Amniotic stem cell (primary cell): ENCODE measurements at regions not wholly inside any gene's neighbourhood (a gene's known extent, or its start where the extent isn't known, plus 50 kb on each side); places are given as distances from the start of the nearest gene placed in this dataset.
A peak's percentile ranks its signal among the peaks of the same experiment; 100 is the strongest.

Experiments used
- DNase-seq: peaks from one replicate; lab custom pipeline; 2025; lab: John Stamatoyannopoulos, UW

DNA sequence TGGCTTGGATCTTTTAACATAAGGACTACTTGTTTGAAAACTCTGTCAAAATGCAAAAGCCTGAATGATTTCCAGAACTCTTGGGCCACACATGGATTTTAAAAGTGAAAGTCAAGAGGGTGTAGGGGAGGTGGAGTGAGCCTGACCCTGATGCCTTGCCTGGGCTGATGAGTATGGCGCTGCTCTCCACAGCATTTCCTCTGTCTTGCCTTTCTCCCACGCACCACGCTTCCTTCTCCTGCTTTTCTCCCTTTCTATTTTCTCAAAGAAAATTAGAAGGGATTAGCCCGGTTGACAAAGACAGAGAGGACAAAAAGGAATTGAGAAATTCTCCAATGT is 207.0 kb upstream of the CCDC68 start:
- DNase-seq = no peak

DNA sequence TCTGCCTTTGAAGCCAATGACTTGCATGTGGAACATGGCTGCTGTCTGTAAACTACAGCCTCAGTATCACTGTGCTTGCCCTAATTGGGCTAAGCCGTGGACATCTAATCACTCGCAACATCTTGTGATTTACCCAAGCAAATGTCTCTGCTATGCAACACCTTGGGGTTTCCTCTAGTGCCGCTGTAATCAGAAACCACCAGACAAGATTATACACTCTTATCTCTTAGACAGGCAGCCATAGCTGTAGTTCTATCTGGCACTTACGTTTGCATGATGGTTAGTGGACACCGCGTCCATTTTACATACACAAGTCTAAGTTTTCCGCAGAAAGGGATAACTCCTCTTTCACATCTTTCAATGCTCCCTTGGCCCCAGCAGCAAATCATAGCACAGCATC is 204.3 kb upstream of the CCDC68 start:
- no peak for DNase-seq

DNA sequence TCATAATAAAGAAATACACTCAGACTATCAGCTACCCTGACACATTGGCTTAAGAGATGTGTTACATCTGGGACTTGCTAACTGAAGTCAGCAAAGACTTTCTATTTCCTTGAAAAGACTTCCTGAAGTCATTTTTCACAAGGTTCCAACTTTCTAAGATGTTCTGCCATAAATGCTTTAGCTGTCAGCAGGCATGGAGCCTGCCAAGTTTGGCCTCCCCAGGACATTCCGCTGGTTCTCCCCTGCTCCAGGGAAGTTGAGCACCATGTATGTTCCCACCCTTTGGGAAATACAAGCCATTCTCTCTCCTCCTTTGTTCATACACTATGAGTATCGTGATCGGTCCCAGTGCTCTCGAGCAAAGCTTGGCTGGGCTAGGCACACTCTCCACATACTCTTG is 202.7 kb upstream of the CCDC68 start:
- DNase-seq = no peak

DNA sequence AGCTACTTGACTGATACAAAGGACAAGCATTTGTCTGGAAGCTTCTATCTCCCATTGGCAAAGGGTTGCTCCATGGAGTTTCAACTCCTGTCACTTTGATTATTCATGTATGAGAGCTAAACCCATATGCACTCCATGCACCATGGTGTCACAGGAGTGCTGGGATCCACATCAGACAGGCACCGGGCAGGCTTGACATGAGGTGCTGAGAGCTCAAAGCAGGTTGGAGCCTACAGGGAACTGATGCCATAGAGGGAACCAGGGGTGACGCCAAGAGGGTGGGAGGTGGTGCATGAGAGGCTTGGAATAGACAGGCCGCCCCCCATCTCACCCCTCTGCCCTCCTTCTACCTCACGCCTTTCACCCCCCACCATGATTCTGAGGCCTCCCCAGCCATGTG is 199.8 kb upstream of the CCDC68 start:
- DNase-seq = no peak

DNA sequence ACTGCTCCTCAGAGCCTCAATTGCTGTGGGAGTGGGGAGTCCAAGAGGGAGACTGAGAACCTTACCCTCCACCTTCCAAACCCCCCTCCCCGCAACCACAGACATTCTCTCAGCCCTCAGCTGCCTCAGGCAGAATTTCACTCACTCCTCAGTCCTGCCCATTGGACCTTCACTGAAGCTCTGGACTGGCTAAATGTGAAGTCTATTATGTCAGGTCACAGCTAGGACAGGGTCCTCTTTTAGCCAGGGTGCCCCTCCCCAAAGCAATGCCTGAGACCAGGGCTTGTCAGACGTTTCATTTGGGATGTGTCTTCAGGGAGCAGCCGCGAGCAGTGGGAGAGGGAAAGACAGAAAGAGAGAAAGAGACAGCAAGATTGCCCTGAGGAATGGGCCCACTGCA is 199.3 kb upstream of the CCDC68 start:
- DNase-seq = no peak

DNA sequence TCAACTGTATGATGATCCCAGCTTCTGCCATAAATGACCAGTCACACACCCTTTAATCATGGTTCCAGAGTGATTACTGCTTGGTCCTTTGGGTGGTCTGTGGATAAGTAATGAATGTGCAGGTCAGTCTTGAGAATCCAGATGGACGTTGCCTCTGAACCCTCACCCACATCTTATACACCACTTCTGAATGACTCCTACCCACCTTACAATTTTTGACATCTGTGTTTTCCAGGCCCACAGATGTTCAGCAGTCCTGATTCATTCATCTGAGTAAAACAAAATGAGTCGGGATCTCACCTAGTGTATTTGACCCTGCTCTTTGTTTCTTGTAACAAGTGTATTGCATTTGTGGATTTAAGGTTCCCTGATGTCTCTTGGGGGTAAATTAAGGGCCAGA is 194.1 kb upstream of the CCDC68 start:
- no peak for DNase-seq

DNA sequence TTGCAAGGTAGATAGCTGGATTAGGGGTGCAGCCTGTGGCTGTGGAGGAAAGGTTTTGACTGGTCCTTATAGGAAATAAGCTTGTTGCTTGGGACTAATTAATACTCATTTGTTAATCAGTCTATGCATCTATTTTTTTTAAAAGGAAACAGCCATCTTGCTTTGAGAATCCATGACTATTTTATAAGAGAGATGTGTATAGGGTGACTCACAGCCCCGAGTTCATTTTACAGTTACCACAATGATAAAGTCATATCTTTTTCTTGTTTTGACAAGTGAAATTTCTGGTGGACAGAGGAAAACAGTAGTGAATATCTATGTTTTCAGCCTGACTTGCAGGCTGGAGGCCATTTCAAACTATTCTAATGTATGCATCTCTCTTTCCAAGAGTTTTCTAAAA is 193.5 kb upstream of the CCDC68 start:
- peak; percentile 11 for DNase-seq

DNA sequence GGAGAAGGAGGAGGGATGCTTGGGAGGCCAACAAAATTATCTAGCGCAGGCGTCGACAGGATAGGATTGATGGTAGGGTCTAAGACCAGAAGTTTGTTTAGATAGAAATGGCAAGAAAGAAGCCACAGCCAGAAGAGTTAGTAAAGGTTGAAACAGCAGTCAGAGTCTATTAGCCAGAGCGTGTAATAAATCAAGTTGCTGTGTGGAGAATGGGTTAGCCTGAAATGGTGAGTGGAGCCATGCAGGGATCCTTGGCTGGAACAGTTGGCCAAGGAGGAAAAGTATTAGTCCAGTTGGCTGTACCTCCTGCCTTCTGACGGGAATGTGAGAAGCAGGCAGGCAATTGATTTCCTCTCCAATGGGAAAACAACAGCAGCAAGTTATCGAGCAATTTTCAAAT is 190.7 kb upstream of the CCDC68 start:
- DNase-seq = no peak

DNA sequence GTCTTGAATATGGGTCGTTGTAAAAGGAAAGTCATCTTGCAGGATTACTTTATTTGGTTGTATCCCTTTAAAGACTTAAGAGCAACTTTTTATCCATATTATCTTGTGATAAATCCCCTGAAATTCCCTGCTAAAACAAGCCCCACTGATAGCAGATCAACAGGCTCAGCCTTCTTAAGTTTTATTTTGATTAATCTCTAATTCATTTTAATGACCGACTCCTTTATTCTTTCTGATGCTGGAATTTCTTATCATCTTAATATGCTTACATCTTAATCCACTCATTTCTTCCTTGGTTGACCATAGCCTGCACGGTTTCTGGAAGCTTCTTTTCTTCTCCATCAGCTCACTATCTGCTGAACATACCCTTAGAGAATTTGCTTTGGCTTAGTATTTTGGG is 188.5 kb upstream of the CCDC68 start:
- no peak for DNase-seq

DNA sequence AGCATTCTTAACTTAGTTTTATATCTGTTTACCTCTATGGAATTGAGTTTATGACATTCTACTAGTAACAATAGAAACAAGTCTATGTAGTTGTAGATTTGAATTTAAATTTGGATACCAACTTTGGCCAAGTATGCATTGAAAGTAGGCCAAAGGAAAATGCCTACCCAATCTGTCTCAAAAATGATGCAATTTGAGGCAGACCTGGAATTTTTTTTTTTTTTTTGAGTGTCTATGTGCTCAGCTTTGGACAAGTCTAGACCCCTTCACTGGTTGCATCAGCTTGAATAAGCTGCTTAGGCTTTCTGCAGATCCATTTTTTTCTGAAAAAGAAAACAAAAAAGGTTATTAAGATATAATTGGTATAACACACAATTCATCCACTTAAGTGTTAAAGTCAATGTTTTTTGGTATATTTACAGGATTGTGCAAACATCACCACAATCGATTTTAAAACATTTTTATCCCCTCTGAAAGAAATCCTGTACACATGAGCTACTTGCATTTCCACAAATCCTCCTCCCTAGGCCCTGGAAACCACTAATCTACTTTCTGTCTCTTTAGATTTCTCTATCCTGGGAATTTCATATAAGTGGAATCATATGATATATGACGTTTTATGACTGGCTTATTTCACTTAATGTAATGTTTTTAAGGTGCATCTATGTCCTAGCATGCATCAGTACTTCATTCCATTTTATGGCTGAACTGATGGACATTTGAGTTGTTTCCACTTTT is 185.1 kb upstream of the CCDC68 start:
- no peak for DNase-seq

DNA sequence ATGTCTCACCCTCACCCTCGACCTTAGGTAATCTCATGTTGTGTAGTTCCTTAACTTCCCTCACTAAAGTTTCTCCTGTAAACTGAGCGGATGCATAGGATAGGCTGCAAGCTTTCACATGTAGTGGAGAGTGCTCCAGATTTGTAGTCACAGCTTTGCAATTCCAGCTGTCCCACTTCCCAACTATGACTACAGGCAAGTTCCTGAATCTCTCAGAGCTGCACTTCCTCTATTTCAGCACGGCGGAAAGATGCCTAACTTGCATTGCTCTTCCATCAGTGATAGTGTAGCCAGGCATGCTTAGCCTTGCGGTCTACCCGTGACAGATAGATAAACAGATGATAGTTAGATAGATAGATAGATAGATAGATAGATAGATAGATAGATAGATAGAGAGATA is 183.1 kb upstream of the CCDC68 start:
- no peak for DNase-seq

DNA sequence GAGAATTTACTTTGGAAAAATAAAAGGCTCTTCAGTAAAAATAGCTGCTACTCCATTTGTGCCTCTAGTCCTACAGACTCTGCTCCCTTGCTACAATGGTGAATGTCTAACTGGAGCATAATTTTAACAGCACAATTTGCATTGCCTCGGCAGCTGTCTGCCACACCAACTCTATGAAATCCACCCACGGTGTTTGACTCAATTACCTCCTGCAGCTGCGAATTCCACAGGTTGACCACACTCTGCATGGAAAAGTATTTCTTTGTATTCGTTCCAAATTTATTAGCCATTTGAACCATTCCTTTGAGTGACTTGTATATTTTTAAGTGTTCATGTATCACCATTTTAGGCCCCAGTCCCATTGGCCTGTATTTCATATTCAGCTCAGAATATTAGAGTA is 182.1 kb upstream of the CCDC68 start:
- no peak for DNase-seq

DNA sequence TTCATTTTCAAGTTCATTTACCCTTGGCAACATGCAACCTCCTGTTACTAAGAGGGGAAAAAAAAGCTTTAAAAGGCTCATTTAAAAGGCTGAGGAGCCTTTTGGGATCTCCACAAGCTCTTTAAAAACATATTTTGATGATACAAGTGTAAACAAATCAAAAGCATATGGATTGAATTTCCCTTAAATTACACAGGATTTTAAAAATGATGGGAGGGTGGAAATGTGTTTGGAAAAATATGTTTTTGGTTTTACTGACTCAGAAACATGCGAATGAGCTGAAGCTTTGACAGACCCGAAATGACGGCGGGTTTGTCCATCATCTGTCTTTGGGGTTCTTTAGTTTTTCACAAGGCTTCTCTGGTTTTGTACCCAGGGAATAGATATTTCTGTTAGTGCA is 180.6 kb upstream of the CCDC68 start:
- DNase-seq = no peak

DNA sequence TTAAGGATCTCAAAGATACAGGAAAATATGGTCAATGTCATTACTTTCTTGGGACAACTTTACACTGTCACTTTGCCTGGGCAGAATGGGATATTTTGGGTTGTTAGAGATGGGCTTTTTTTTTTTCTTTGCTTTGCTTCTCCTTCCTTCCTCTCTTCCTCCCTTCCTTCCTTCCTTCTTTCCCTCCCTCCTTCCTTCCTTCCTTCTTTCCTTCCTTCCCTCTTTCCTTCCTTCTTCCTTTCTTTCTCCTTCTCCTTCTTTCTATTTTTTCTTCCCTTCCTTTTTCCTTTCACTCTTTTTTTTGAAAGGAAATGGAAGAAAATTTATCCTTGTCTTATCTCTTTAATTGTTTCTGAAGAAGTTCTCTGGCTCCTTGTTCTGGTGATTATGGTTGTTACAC is 180.0 kb upstream of the CCDC68 start:
- no peak for DNase-seq

DNA sequence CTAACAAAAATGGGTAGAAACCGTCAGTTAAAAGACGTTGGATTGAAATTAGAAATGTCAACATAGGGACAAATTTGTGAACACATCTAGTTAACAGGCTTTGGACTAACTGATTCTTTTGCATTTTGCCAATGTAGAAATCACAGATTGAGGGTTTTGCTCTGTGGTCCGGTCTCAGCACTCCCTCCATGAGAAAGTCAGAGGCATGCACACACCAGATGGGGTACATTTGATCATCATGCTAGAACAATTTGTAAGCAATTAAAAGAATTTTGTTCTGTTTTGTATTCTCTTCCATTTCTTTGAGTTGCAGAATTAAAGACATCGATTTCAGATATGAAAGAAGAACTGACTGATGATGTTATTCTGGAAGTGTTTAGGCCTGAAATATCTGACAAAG is 179.1 kb upstream of the CCDC68 start:
- no peak for DNase-seq

DNA sequence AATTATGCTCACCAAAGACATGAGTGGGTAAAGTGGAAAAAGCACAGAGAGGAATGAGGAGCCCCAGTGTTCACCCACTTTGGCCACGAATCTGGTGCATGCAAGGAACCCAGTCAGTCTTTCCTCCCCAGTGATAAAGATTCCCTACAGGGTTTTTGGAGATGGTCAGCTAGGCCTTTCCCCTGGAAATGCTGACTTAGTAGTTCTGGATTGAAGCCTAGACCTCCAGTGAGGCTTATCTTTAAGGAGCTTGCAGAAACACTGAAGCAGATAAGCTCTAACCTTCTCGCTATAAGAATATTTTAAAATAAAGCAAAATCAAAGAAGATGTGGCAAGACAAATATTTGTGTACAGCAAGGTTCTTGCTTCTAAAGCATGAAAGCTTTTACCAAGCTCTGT is 178.3 kb upstream of the CCDC68 start:
- no peak for DNase-seq

DNA sequence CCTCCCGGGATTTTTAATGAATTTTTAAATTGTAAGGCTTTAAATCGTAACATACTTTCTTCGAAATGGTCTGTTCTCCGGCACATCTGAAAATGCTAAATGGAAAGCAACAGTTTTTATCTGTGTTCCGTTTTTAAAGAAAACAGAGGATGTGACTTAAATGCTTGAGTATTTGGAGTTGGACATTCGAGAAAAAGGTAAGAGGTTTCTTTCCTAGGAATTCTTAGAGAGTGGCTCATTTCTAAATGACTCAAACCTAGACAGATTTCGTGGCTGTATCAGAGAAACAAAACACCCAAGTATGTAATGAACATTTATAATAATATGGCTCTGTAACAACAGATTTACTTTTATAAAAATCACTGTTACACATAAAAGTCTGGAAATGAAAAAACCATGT is 177.6 kb upstream of the CCDC68 start:
- DNase-seq = peak; percentile 23

DNA sequence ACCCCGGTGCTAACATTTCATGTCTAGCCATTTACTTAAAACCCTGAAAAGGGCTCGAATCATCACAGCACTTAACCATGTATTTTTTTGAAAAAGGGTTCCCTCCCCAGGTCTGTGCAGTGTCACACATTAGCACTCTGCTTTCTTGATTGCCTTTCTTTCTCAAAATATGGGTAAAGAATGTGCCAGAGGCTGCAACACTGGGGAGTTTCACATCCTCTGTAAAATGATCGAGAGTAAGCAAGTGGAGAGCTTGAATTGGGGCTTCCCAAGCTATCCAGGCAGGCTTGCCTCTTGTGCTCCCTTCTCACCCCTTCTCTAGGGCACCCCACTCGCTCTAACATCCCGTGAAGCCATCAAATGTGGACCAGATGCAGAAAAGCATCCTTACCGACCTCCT is 177.0 kb upstream of the CCDC68 start:
- no peak for DNase-seq

DNA sequence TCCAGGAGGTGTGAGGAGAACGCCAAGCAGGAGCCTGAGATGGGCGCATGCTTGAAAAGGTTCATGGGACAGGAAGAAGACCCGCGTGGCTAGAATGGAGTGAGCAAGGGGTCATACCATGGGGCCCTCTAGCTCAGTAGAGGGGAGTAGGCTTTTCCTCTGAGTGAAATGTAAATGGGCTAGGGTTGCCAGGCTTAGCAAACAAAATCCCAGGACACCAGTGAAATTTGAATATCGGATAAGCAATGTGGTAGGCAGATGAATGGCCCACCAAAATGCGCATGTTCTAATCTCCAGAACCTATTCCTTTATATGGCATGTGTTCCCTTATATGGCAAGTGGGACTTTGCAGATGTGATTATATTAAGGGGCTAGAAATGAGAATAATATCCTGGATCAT is 174.1 kb upstream of the CCDC68 start:
- DNase-seq = no peak

DNA sequence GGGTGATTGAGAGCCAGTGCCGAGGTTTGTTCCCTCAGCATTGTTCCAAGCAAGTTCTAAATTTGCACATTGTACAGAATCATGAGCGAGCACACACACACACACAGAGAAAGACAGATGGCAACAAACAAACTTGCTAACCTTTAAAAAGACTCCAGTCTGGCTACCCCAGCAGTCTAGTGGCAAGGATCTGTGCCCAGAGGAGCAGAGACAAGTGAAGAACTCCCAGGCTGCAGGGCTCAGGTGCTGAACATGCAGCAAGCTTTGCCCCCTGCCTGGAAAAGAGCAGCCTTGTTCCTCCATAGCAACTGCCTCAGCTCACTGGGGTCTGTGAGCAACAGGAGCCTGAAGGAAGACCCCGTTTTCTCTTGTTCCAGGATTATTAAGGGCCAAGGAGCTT is 169.2 kb upstream of the CCDC68 start:
- DNase-seq = no peak

DNA sequence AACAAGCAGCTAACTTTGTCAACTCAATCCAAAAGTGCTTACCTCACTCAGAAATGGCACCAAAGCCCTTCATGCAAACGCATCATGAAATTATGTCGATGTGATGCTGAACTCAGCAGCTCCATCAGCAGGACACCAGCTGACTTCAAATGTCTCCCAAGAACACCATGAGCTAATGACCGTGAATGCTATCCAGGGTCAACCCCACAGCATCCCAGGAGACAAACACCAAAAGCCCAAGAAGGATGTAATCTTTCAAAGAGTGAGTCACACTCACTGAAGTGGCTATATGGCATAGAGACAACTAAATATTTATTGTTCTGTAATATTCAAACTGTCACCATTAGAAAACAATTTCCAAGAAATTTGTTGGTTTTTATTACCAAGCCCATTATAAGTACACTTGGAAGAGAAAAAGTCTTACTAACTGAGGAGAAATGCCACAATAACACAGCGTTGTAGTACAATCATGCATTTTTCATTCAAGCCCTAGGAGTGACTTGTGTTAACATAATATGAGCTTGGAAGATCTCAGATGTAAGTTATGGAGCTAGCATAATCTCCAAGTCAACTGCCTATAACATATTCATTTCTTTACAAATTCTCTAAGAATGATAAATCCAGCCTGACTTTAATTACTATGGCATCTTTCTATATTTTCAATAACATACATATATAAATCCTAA is 165.0 kb upstream of the CCDC68 start:
- no peak for DNase-seq

DNA sequence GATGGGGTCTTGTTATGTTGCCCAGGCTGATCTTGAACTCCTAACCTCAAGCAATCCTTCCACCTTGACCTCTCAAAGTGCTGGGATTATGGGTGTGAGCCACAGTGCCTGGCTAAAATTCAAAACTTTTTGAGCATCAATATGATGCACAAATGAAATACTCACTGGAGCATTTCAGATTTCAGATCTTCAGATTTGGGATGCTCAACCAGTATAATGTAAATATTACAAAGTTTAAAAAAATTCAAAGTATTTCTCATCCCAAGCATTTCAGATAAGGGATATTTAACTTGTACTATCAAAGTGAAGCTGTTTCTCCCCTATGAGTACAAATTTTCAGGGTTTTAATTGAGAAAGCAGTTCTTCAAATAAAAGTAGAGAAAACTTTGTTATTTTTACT is 164.1 kb upstream of the CCDC68 start:
- no peak for DNase-seq

DNA sequence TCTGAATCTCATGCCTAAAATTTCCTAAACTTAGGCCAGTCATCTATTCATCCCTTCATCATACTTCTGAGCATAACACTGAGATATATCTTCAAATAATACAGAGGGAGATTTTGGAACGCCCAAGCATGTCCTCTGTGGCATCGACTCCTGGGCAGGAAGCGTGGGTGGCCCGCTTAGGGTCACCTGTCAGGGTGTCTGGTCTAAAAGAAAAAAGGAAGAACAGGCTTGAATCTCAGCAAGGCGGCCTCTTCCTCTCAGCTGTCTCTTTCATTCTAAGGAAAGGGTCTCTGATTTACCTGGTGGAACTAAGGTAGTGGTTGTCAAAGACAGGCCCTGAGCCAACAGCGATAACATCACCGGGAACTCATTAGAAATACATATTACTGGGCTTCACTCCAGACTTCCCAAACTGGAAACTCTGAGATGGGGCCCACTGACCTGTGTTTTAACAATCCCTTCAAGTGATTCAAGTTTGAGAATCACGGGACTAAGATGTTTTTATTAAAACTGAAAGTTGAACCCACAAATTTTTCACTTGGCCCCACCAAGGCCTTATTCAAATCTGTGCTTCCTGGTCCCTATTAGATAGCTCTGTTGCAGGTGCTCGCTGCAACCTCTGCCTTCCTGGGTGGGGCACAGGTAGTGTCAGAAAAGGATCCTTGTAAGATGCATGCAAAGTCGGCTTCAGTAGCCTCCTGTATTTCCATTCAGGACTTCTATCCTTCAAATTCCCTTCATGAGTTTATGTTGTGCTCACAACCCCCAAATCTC is 162.3 kb upstream of the CCDC68 start:
- DNase-seq = no peak
